Activated gamma-delta T cell treated with Interleukin-2 at 50 U/mL for 16 hours (primary cell): ENCODE measurements at regions not wholly inside any gene's neighbourhood (a gene's known extent, or its start where the extent isn't known, plus 50 kb on each side); places are given as distances from the start of the nearest gene placed in this dataset.
"Not testable (repeated sequence)": the region's sequence is repeated elsewhere in the genome, so short reads cannot be mapped to it uniquely, and the experiment has no call there.

Experiments used
- DNase-seq: peaks from one replicate; pipeline ENCODE4 v3.0.0-alpha.2; 2020

- no peak for DNase-seq
These were observed 319.6 kb upstream of the TMPRSS15 start for GRCh38 chr21:18723171-18723570.

GRCh38 chr21:18725653-18726052 lies 322.1 kb upstream of the TMPRSS15 start:
- no peak for DNase-seq

GRCh38 chr21:18741954-18742353 lies 338.4 kb upstream of the TMPRSS15 start:
- no peak for DNase-seq

GRCh38 chr21:18743531-18743930 lies 339.9 kb upstream of the TMPRSS15 start:
- no peak for DNase-seq

- no peak for DNase-seq
These were observed 341.3 kb upstream of the TMPRSS15 start for GRCh38 chr21:18744840-18745239.

- DNase-seq, result not testable (repeated sequence)
These were observed 349.3 kb upstream of the TMPRSS15 start for GRCh38 chr21:18752894-18753293.

- not testable (repeated sequence) for DNase-seq
These were observed 352.7 kb upstream of the TMPRSS15 start for GRCh38 chr21:18756272-18756671.

- no peak for DNase-seq
These were observed 355.7 kb upstream of the TMPRSS15 start for GRCh38 chr21:18759267-18759666.

- no peak for DNase-seq
These were observed 356.2 kb upstream of the TMPRSS15 start for GRCh38 chr21:18759751-18760161.

- DNase-seq, result no peak
These were observed 356.7 kb upstream of the TMPRSS15 start for GRCh38 chr21:18760247-18760646.

- DNase-seq, result no peak
These were observed 361.1 kb upstream of the TMPRSS15 start for GRCh38 chr21:18764720-18765119.

GRCh38 chr21:18769599-18769998 lies 366.0 kb upstream of the TMPRSS15 start:
- DNase-seq, result no peak

GRCh38 chr21:18771845-18772380 lies 368.3 kb upstream of the TMPRSS15 start:
- DNase-seq, result no peak

- DNase-seq, result no peak
These were observed 368.8 kb upstream of the TMPRSS15 start for GRCh38 chr21:18772404-18772803.

GRCh38 chr21:18772897-18773296 lies 369.3 kb upstream of the TMPRSS15 start:
- DNase-seq, result no peak

- DNase-seq, result no peak
These were observed 373.4 kb upstream of the TMPRSS15 start for GRCh38 chr21:18776936-18777335.

GRCh38 chr21:18782721-18783120 lies 379.1 kb upstream of the TMPRSS15 start:
- no peak for DNase-seq

- no peak for DNase-seq
These were observed 397.9 kb upstream of the TMPRSS15 start for GRCh38 chr21:18801468-18801867.

- DNase-seq, result no peak
These were observed 400.0 kb upstream of the TMPRSS15 start for GRCh38 chr21:18803624-18804023.

GRCh38 chr21:18810136-18810535 lies 406.6 kb upstream of the TMPRSS15 start:
- no peak for DNase-seq

- no peak for DNase-seq
These were observed 408.7 kb upstream of the TMPRSS15 start for GRCh38 chr21:18812308-18812707.

- no peak for DNase-seq
These were observed 415.9 kb upstream of the TMPRSS15 start for GRCh38 chr21:18819507-18819906.

GRCh38 chr21:18826562-18826961 lies 423.0 kb upstream of the TMPRSS15 start:
- DNase-seq, result no peak

- DNase-seq, result no peak
These were observed 428.5 kb upstream of the TMPRSS15 start for GRCh38 chr21:18831942-18832676.

GRCh38 chr21:18832950-18833349 lies 429.4 kb upstream of the TMPRSS15 start:
- DNase-seq, result no peak
